ENCODE measurements at regions not wholly inside any gene's neighbourhood (a gene's known extent, or its start where the extent isn't known, plus 50 kb on each side); places are given as distances from the start of the nearest gene placed in this dataset.

GRCh38 chr2:62425684-62426083, 80.3 kb downstream of the TMEM17 start:
- H3K27me3 ChIP-seq (ENCODE audit: control insufficient read depth, insufficient read depth, low read length): no peaks in the 10 kb centered on the region
- no peaks in the 10 kb centered on the region for H3K36me3 ChIP-seq (replicated peaks; ENCODE audit: control insufficient read depth, insufficient read depth, low read length)
- H3K4me3 ChIP-seq (ENCODE audit: insufficient read depth, low read depth, low read length): no peak overlapping the region
- DNase-seq: no peak

GRCh38 chr2:62424899-62425298, 81.1 kb downstream of the TMEM17 start:
- no peak overlapping the region for H3K4me3 ChIP-seq (ENCODE audit: insufficient read depth, low read depth, low read length)
- no peaks in the 10 kb centered on the region for H3K27me3 ChIP-seq (ENCODE audit: control insufficient read depth, insufficient read depth, low read length)
- H3K36me3 ChIP-seq (replicated peaks; ENCODE audit: control insufficient read depth, insufficient read depth, low read length): no peaks in the 10 kb centered on the region
- DNase-seq: no peak

- H3K4me3 ChIP-seq (ENCODE audit: insufficient read depth, low read depth, low read length): no peak overlapping the region
- DNase-seq: no peak
Observed at GRCh38 chr2:62423883-62424458, 82.0 kb downstream of the TMEM17 start.

GRCh38 chr2:62423235-62423634, 82.8 kb downstream of the TMEM17 start:
- Histone ChIP-seq H3K27me3 (ENCODE audit: control insufficient read depth, insufficient read depth, low read length) (no peaks in the 10 kb centered on the region), H3K36me3 (replicated peaks; ENCODE audit: control insufficient read depth, insufficient read depth, low read length) (no peaks in the 10 kb centered on the region), H3K4me3 (ENCODE audit: insufficient read depth, low read depth, low read length) (no peak overlapping the region)
- DNase-seq: peak; percentile 48

More at GRCh38 chr2:62423883-62424458, 82.0 kb downstream of the TMEM17 start:
- no peaks in the 10 kb centered on the region for H3K36me3 ChIP-seq (replicated peaks; ENCODE audit: control insufficient read depth, insufficient read depth, low read length)
- no peaks in the 10 kb centered on the region for H3K27me3 ChIP-seq (ENCODE audit: control insufficient read depth, insufficient read depth, low read length)

GRCh38 chr2:62415518-62415917, 90.5 kb downstream of the TMEM17 start:
- no peak for DNase-seq
- Histone ChIP-seq H3K27me3 (ENCODE audit: control insufficient read depth, insufficient read depth, low read length) (no peaks in the 10 kb centered on the region), H3K4me3 (ENCODE audit: insufficient read depth, low read depth, low read length) (no peak overlapping the region), H3K36me3 (replicated peaks; ENCODE audit: control insufficient read depth, insufficient read depth, low read length) (no peaks in the 10 kb centered on the region)

GRCh38 chr2:62415019-62415431, 91.0 kb downstream of the TMEM17 start:
- Histone ChIP-seq H3K27me3 (ENCODE audit: control insufficient read depth, insufficient read depth, low read length) (no peaks in the 10 kb centered on the region), H3K36me3 (replicated peaks; ENCODE audit: control insufficient read depth, insufficient read depth, low read length) (no peaks in the 10 kb centered on the region), H3K4me3 (ENCODE audit: insufficient read depth, low read depth, low read length) (no peak overlapping the region)
- DNase-seq: no peak

- DNase-seq: no peak
- Histone ChIP-seq H3K4me3 (ENCODE audit: insufficient read depth, low read depth, low read length) (no peak overlapping the region), H3K36me3 (replicated peaks; ENCODE audit: control insufficient read depth, insufficient read depth, low read length) (no peaks in the 10 kb centered on the region), H3K27me3 (ENCODE audit: control insufficient read depth, insufficient read depth, low read length) (no peaks in the 10 kb centered on the region)
Observed at GRCh38 chr2:62413116-62413663, 92.8 kb downstream of the TMEM17 start.

- DNase-seq: no peak
- Histone ChIP-seq H3K36me3 (replicated peaks; ENCODE audit: control insufficient read depth, insufficient read depth, low read length) (no peaks in the 10 kb centered on the region), H3K4me3 (ENCODE audit: insufficient read depth, low read depth, low read length) (no peak overlapping the region), H3K27me3 (ENCODE audit: control insufficient read depth, insufficient read depth, low read length) (no peaks in the 10 kb centered on the region)
Observed at GRCh38 chr2:62412347-62412742, 93.7 kb downstream of the TMEM17 start.

GRCh38 chr2:62410926-62411456, 95.0 kb downstream of the TMEM17 start:
- no peak for DNase-seq
- Histone ChIP-seq H3K27me3 (ENCODE audit: control insufficient read depth, insufficient read depth, low read length) (no peaks in the 10 kb centered on the region), H3K36me3 (replicated peaks; ENCODE audit: control insufficient read depth, insufficient read depth, low read length) (no peaks in the 10 kb centered on the region), H3K4me3 (ENCODE audit: insufficient read depth, low read depth, low read length) (no peak overlapping the region)

GRCh38 chr2:62410015-62410453, 96.0 kb downstream of the TMEM17 start:
- Histone ChIP-seq H3K27me3 (ENCODE audit: control insufficient read depth, insufficient read depth, low read length) (no peaks in the 10 kb centered on the region), H3K36me3 (replicated peaks; ENCODE audit: control insufficient read depth, insufficient read depth, low read length) (no peaks in the 10 kb centered on the region), H3K4me3 (ENCODE audit: insufficient read depth, low read depth, low read length) (no peak overlapping the region)
- no peak for DNase-seq

- Histone ChIP-seq H3K4me3 (ENCODE audit: insufficient read depth, low read depth, low read length) (no peak overlapping the region), H3K27me3 (ENCODE audit: control insufficient read depth, insufficient read depth, low read length) (no peaks in the 10 kb centered on the region), H3K36me3 (replicated peaks; ENCODE audit: control insufficient read depth, insufficient read depth, low read length) (no peaks in the 10 kb centered on the region)
- DNase-seq: no peak
Observed at GRCh38 chr2:62409442-62409841, 96.6 kb downstream of the TMEM17 start.

GRCh38 chr2:62408241-62408677, 97.7 kb downstream of the TMEM17 start:
- no peak for DNase-seq
- Histone ChIP-seq H3K4me3 (ENCODE audit: insufficient read depth, low read depth, low read length) (no peak overlapping the region), H3K27me3 (ENCODE audit: control insufficient read depth, insufficient read depth, low read length) (no peaks in the 10 kb centered on the region), H3K36me3 (replicated peaks; ENCODE audit: control insufficient read depth, insufficient read depth, low read length) (no peaks in the 10 kb centered on the region)

- Histone ChIP-seq H3K4me3 (ENCODE audit: insufficient read depth, low read depth, low read length) (no peak overlapping the region), H3K27me3 (ENCODE audit: control insufficient read depth, insufficient read depth, low read length) (no peaks in the 10 kb centered on the region), H3K36me3 (replicated peaks; ENCODE audit: control insufficient read depth, insufficient read depth, low read length) (no peaks in the 10 kb centered on the region)
- no peak for DNase-seq
Observed at GRCh38 chr2:62407838-62408237, 98.2 kb downstream of the TMEM17 start.

GRCh38 chr2:62407401-62407800, 98.6 kb downstream of the TMEM17 start:
- Histone ChIP-seq H3K27me3 (ENCODE audit: control insufficient read depth, insufficient read depth, low read length) (no peaks in the 10 kb centered on the region), H3K4me3 (ENCODE audit: insufficient read depth, low read depth, low read length) (no peak overlapping the region), H3K36me3 (replicated peaks; ENCODE audit: control insufficient read depth, insufficient read depth, low read length) (no peaks in the 10 kb centered on the region)
- DNase-seq: no peak

GRCh38 chr2:62406573-62407043, 99.4 kb downstream of the TMEM17 start:
- H3K36me3 ChIP-seq (replicated peaks; ENCODE audit: control insufficient read depth, insufficient read depth, low read length): no peaks in the 10 kb centered on the region
- no peaks in the 10 kb centered on the region for H3K27me3 ChIP-seq (ENCODE audit: control insufficient read depth, insufficient read depth, low read length)
- no peak overlapping the region for H3K4me3 ChIP-seq (ENCODE audit: insufficient read depth, low read depth, low read length)
- DNase-seq: no peak

Measured in H7 (cell line).